Keratinocyte (primary cell): ENCODE measurements at regions not wholly inside any gene's neighbourhood (a gene's known extent, or its start where the extent isn't known, plus 50 kb on each side); places are given as distances from the start of the nearest gene placed in this dataset.

Experiments used
- EZH2 ChIP-seq: IDR thresholded peaks from one replicate; pipeline ENCODE4 v1.6.1; 2012; ENCODE audit warnings: inconsistent platforms, mild to moderate bottlenecking, low read length, moderate library complexity
- TF ChIP-seq, protein P1 (sequence below), 3 experiments: IDR thresholded peaks in 1 of 3; conservative IDR thresholded peaks in 1 of 3; optimal IDR thresholded peaks in 1 of 3; 2 replicates in 2 of 3; 3 replicates in 1 of 3; pipeline versions ENCODE3 to v1.5.1; 2011; ENCODE audit warnings: low read length in 3 of 3, mild to moderate bottlenecking in 3 of 3, moderate library complexity in 2 of 3, control low read depth in 1 of 3, inconsistent platforms in 1 of 3; ENCODE audit not compliant: insufficient read depth in 2 of 3; ENCODE audit errors: extremely low read depth in 1 of 3

DNA sequence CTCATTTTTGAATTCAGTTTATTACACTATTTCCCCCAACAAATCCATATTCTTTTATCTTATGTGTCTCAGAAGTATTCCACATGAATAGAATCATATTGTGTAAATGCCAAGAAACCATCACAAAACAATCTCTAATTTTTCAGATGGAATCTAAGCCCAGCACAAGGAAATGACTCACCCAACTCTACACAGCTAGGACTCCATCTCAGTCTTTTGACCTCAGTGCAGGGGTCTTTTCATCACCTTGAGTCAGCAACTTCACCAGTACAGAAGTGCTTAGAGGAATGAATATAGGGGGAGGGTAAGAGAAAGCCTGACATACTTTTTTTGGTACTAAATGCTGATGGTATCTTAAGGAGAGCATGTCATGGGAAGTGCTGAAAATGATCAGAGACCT is 169.3 kb upstream of the LRRN1 start:
- TF ChIP-seq, protein P1, sequence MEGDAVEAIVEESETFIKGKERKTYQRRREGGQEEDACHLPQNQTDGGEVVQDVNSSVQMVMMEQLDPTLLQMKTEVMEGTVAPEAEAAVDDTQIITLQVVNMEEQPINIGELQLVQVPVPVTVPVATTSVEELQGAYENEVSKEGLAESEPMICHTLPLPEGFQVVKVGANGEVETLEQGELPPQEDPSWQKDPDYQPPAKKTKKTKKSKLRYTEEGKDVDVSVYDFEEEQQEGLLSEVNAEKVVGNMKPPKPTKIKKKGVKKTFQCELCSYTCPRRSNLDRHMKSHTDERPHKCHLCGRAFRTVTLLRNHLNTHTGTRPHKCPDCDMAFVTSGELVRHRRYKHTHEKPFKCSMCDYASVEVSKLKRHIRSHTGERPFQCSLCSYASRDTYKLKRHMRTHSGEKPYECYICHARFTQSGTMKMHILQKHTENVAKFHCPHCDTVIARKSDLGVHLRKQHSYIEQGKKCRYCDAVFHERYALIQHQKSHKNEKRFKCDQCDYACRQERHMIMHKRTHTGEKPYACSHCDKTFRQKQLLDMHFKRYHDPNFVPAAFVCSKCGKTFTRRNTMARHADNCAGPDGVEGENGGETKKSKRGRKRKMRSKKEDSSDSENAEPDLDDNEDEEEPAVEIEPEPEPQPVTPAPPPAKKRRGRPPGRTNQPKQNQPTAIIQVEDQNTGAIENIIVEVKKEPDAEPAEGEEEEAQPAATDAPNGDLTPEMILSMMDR (optimal IDR thresholded peaks at IDR 0.05 in 1 of 3, IDR thresholded peaks at IDR 0.05 in 1 of 3, conservative IDR thresholded peaks at IDR 0.05 in 1 of 3; ENCODE audit: extremely low read depth in 1 of 3, insufficient read depth in 2 of 3, low read length in 3 of 3) = no peak
- no peak for TF ChIP-seq EZH2
